HEK293 (cell line): ENCODE measurements at regions not wholly inside any gene's neighbourhood (a gene's known extent, or its start where the extent isn't known, plus 50 kb on each side); places are given as distances from the start of the nearest gene placed in this dataset.

Source experiments
- CTCF ChIA-PET: fragments of 350-600 bp; formaldehyde crosslinking; extraction: SDS; loops from one replicate; lab custom pipeline; 2021; ENCODE audit warnings: antibody characterized with exemption; lab: Yijun Ruan, JAX
- POLR2A ChIA-PET: fragments of 300-600 bp; formaldehyde crosslinking; extraction: SDS; loops from one replicate; lab custom pipeline; 2020; ENCODE audit warnings: antibody characterized with exemption, inconsistent platforms; lab: Yijun Ruan, JAX
- H3K27ac ChIP-seq: fragments of 200-500 bp; sonication (Bioruptor generic); 2 replicates; pipeline ENCODE4 v1.5.1; 2014; ENCODE audit warnings: low read depth, low read length, control low read depth, inconsistent platforms; ENCODE audit errors: extremely low read depth
- H3K36me3 ChIP-seq, 2 experiments: fragments of 200-500 bp in 1 of 2; sonication (Bioruptor generic) in 1 of 2; 1 replicate in 1 of 2; 2 replicates in 1 of 2; pipeline ENCODE4 v1.5.1; 2014 to 2017; ENCODE audit warnings: inconsistent platforms in 2 of 2, low read length in 2 of 2; ENCODE audit not compliant: control insufficient read depth in 2 of 2, insufficient read depth in 1 of 2
- H3K4me1 ChIP-seq: fragments of 200-500 bp; sonication (Bioruptor generic); 2 replicates; pipeline ENCODE4 v1.5.1; 2014; ENCODE audit warnings: mild to moderate bottlenecking, low read length, inconsistent platforms; ENCODE audit not compliant: control insufficient read depth, insufficient read depth
- H3K4me3 ChIP-seq: 2 replicates; pipeline ENCODE4 v1.5.1; 2011; ENCODE audit warnings: low read depth, mild to moderate bottlenecking, control low read depth, low read length, moderate library complexity
- H3K9me3 ChIP-seq: fragments of 200-500 bp; sonication (Bioruptor generic); 2 replicates; pipeline ENCODE4 v1.5.1; 2014; ENCODE audit warnings: low read depth, low read length, inconsistent platforms; ENCODE audit not compliant: control insufficient read depth, insufficient read depth
- BCL11A ChIP-seq: fragments of 450-650 bp; formaldehyde crosslinking; IDR thresholded peaks from 2 replicates; pipeline ENCODE4 v1.5.1; 2016; ENCODE audit warnings: low read depth, missing biosample characterization, missing genetic modification characterization
- CTCF ChIP-seq: fragments of 450-650 bp; formaldehyde crosslinking; IDR thresholded peaks from 2 replicates; pipeline ENCODE4 v1.5.1; 2016; ENCODE audit warnings: missing biosample characterization, missing genetic modification characterization
- GLIS2 ChIP-seq: fragments of 450-650 bp; formaldehyde crosslinking; IDR thresholded peaks from 2 replicates; pipeline ENCODE4 v1.5.1; 2016; ENCODE audit warnings: missing biosample characterization, missing genetic modification characterization
- HOXC10 ChIP-seq: sonication (generic); formaldehyde crosslinking; IDR thresholded peaks from 2 replicates; pipeline ENCODE4 v1.8.1; 2023; ENCODE audit warnings: mild to moderate bottlenecking, missing genetic modification reagents
- KLF10 ChIP-seq: fragments of 450-650 bp; IDR thresholded peaks from 2 replicates; pipeline ENCODE4 v1.5.1; 2018; ENCODE audit warnings: missing biosample characterization, mild to moderate bottlenecking, missing genetic modification characterization
- KLF16 ChIP-seq: fragments of 450-650 bp; formaldehyde crosslinking; IDR thresholded peaks from 2 replicates; pipeline ENCODE4 v1.5.1; 2017; ENCODE audit warnings: missing biosample characterization, missing genetic modification characterization
- RBAK ChIP-seq: fragments of 450-650 bp; formaldehyde crosslinking; IDR thresholded peaks from 2 replicates; pipeline ENCODE4 v1.5.1; 2016; ENCODE audit warnings: missing biosample characterization, missing genetic modification characterization
- ZBTB49 ChIP-seq: fragments of 450-650 bp; formaldehyde crosslinking; IDR thresholded peaks from 2 replicates; pipeline ENCODE4 v1.5.1; 2016; ENCODE audit warnings: missing biosample characterization, missing genetic modification characterization, low read depth
- ZNF138 ChIP-seq: fragments of 450-650 bp; formaldehyde crosslinking; IDR thresholded peaks from 2 replicates; pipeline ENCODE4 v1.5.1; 2016; ENCODE audit warnings: missing biosample characterization, missing genetic modification characterization, borderline replicate concordance
- ZNF146 ChIP-seq: fragments of 450-650 bp; formaldehyde crosslinking; IDR thresholded peaks from 2 replicates; pipeline ENCODE4 v1.5.1; 2016; ENCODE audit warnings: missing biosample characterization, missing genetic modification characterization
- ZNF202 ChIP-seq: fragments of 450-650 bp; formaldehyde crosslinking; IDR thresholded peaks from 2 replicates; pipeline ENCODE4 v1.5.1; 2016; ENCODE audit warnings: missing biosample characterization, missing genetic modification characterization, borderline replicate concordance
- ZNF426 ChIP-seq: fragments of 450-650 bp; formaldehyde crosslinking; IDR thresholded peaks from 2 replicates; pipeline ENCODE4 v1.5.1; 2017; ENCODE audit warnings: missing biosample characterization, missing genetic modification characterization, mild to moderate bottlenecking, inconsistent platforms, moderate library complexity
- ZNF501 ChIP-seq: fragments of 450-650 bp; formaldehyde crosslinking; IDR thresholded peaks from 2 replicates; pipeline ENCODE4 v1.5.1; 2016; ENCODE audit warnings: missing biosample characterization, missing genetic modification characterization
- ZNF548 ChIP-seq: fragments of 450-650 bp; formaldehyde crosslinking; IDR thresholded peaks from 2 replicates; pipeline ENCODE4 v1.5.1; 2016; ENCODE audit warnings: missing biosample characterization, missing genetic modification characterization
- ZNF558 ChIP-seq: fragments of 450-650 bp; formaldehyde crosslinking; IDR thresholded peaks from 2 replicates; pipeline ENCODE4 v1.5.1; 2016; ENCODE audit warnings: missing biosample characterization, missing genetic modification characterization
- ZNF585B ChIP-seq: fragments of 450-650 bp; formaldehyde crosslinking; IDR thresholded peaks from 2 replicates; pipeline ENCODE4 v1.5.1; 2016; ENCODE audit warnings: missing biosample characterization, missing genetic modification characterization
- ZNF626 ChIP-seq: fragments of 450-650 bp; sonication (Bioruptor Pico); formaldehyde crosslinking; IDR thresholded peaks from 2 replicates; pipeline ENCODE4 v1.5.1; 2018; ENCODE audit warnings: missing biosample characterization, missing genetic modification characterization, inconsistent platforms
- ZNF670 ChIP-seq: fragments of 450-650 bp; formaldehyde crosslinking; IDR thresholded peaks from 2 replicates; pipeline ENCODE4 v1.5.1; 2016; ENCODE audit warnings: missing biosample characterization, missing genetic modification characterization, low read depth
- ZNF692 ChIP-seq: fragments of 450-650 bp; formaldehyde crosslinking; IDR thresholded peaks from 2 replicates; pipeline ENCODE4 v1.5.1; 2016; ENCODE audit warnings: missing biosample characterization, missing genetic modification characterization
- ZNF701 ChIP-seq: fragments of 450-650 bp; formaldehyde crosslinking; IDR thresholded peaks from 2 replicates; pipeline ENCODE4 v1.5.1; 2016; ENCODE audit warnings: missing biosample characterization, missing genetic modification characterization
- ZSCAN4 ChIP-seq: fragments of 450-650 bp; formaldehyde crosslinking; IDR thresholded peaks from 2 replicates; pipeline ENCODE4 v1.5.1; 2017; ENCODE audit warnings: missing biosample characterization, missing genetic modification characterization
- ZXDB ChIP-seq: fragments of 450-650 bp; formaldehyde crosslinking; IDR thresholded peaks from 2 replicates; pipeline ENCODE4 v1.5.1; 2016; ENCODE audit warnings: missing biosample characterization, missing genetic modification characterization

GRCh38 chr1:106984801-106985200 is 71.7 kb upstream of the PRMT6 start (continued):
- TF ChIP-seq CTCF (tag by site-specific recombination) (no peak), ZNF692 (tag by site-specific recombination) (no peak)

- no peaks in the 10 kb centered on the region for H3K36me3 ChIP-seq
- no peak for TF ChIP-seq ZXDB (tag by site-specific recombination)
- no peak for TF ChIP-seq ZNF558
- no peak for TF ChIP-seq BCL11A
- no peak for TF ChIP-seq ZNF626 (tag by site-specific recombination)
- no peak for TF ChIP-seq ZNF138 (tag by site-specific recombination)
- TF ChIP-seq ZNF548 (tag by site-specific recombination) = no peak
- no peak for TF ChIP-seq ZNF202 (tag by site-specific recombination)
- H3K27ac ChIP-seq = no peak overlapping the region
- no peaks in the 10 kb centered on the region for H3K4me1 ChIP-seq
- no peaks in the 10 kb centered on the region for H3K9me3 ChIP-seq
- ChIA-PET CTCF (no interaction called here), POLR2A (no interaction called here)
- H3K4me3 ChIP-seq = no peak overlapping the region
Observed at GRCh38 chr1:106986603-106987002, 69.9 kb upstream of the PRMT6 start.

GRCh38 chr1:106995970-106996369 is 60.5 kb upstream of the PRMT6 start:
- H3K9me3 ChIP-seq = no peaks in the 10 kb centered on the region
- POLR2A ChIA-PET = no interaction called here
- H3K27ac ChIP-seq = no peak overlapping the region
- H3K36me3 ChIP-seq = no peaks in the 10 kb centered on the region
- CTCF ChIA-PET = no interaction called here
- TF ChIP-seq RBAK (tag by site-specific recombination) (no peak), ZNF426 (tag by site-specific recombination) (no peak), ZNF701 (no peak), ZNF670 (tag by site-specific recombination) (no peak), ZBTB49 (tag by site-specific recombination) (no peak), ZSCAN4 (tag by site-specific recombination) (no peak), KLF10 (no peak), HOXC10 (CRISPR knock-in tag) (no peak), GLIS2 (tag by site-specific recombination) (no peak), ZNF146 (tag by site-specific recombination) (no peak), KLF16 (tag by site-specific recombination) (no peak), ZNF501 (tag by site-specific recombination) (no peak), ZNF585B (no peak)
- no peak overlapping the region for H3K4me3 ChIP-seq
- H3K4me1 ChIP-seq = no peaks in the 10 kb centered on the region
